T-helper 17 cell (primary cell): ENCODE measurements at regions not wholly inside any gene's neighbourhood (a gene's known extent, or its start where the extent isn't known, plus 50 kb on each side); places are given as distances from the start of the nearest gene placed in this dataset.
A peak's percentile ranks its signal among the peaks of the same experiment; 100 is the strongest.
"Not testable (repeated sequence)": the region's sequence is repeated elsewhere in the genome, so short reads cannot be mapped to it uniquely, and the experiment has no call there.

Experiments
- ATAC-seq: fragments of 150-1000 bp; cut with Tn5 transposase; 2 replicates; pipeline ENCODE4 v1.10.0; 2021; ENCODE audit warnings: mild to moderate bottlenecking, moderate library complexity
- DNase-seq, 3 donors: peaks; one replicate each; pipeline versions ENCODE4 v3.0.0 to v3.0.0-alpha.2; 2020 to 2021
- H3K9me3 ChIP-seq: one replicate; pipeline ENCODE4 v1.7.0; 2013; ENCODE audit warnings: low read length, mild to moderate bottlenecking; ENCODE audit not compliant: control insufficient read depth, poor library complexity, severe bottlenecking
- H3K27ac Mint-ChIP-seq: one replicate; pipeline ENCODE4 v1.8.0; 2022; ENCODE audit warnings: mild to moderate bottlenecking, moderate library complexity, mixed read lengths
- H3K27me3 Mint-ChIP-seq: one replicate; pipeline ENCODE4 v1.8.0; 2022; ENCODE audit warnings: mixed read lengths
- H3K36me3 Mint-ChIP-seq: one replicate; pipeline ENCODE4 v1.8.0; 2022; ENCODE audit warnings: low read depth, mixed read lengths
- H3K4me1 Mint-ChIP-seq: one replicate; pipeline ENCODE4 v1.8.0; 2022; ENCODE audit warnings: mild to moderate bottlenecking, mixed read lengths
- H3K4me3 Mint-ChIP-seq: one replicate; pipeline ENCODE4 v1.8.0; 2022; ENCODE audit warnings: mild to moderate bottlenecking, moderate library complexity, mixed read lengths

DNA sequence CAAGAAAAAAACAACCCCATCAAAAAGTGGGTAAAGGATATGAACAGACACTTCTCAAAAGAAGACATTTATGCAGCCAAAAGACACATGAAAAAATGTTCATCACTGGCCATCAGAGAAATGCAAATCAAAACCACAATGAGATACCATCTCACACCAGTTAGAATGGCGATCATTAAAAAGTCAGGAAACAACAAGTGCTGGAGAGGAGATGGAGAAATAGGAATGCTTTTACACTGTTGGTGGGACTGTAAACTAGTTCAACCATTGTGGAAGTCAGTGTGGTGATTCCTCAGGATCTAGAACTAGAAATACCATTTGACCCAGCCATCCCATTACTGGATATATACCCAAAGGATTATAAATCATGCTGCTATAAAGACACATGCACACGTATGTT lies 467.2 kb upstream of the RUNX1 start:
- H3K4me3 Mint-ChIP-seq, H3K4me1 Mint-ChIP-seq, H3K27ac Mint-ChIP-seq, ATAC-seq, H3K36me3 Mint-ChIP-seq, DNase-seq, H3K9me3 ChIP-seq: not testable (repeated sequence)
- peaks cover 29% of the 10 kb centered on the region for H3K27me3 Mint-ChIP-seq

GRCh38 chr21:35512346-35512745 lies 463.2 kb upstream of the RUNX1 start:
- Mint-ChIP-seq H3K4me1 (peaks cover 5% of the 10 kb centered on the region), H3K4me3 (no peak overlapping the region), H3K36me3 (peaks cover 2% of the 10 kb centered on the region), H3K27me3 (peaks cover 47% of the 10 kb centered on the region), H3K27ac (no peak overlapping the region)
- no peak for DNase-seq
- H3K9me3 ChIP-seq = no peaks in the 10 kb centered on the region
- ATAC-seq = no peak

- Mint-ChIP-seq H3K27me3 (peaks cover 50% of the 10 kb centered on the region), H3K27ac (no peak overlapping the region), H3K4me3 (no peak overlapping the region), H3K36me3 (peaks cover 2% of the 10 kb centered on the region), H3K4me1 (peaks cover 5% of the 10 kb centered on the region)
- no peak for ATAC-seq
- no peaks in the 10 kb centered on the region for H3K9me3 ChIP-seq
- DNase-seq = no peak
These were observed 462.6 kb upstream of the RUNX1 start for GRCh38 chr21:35511696-35512162.

- peaks cover 5% of the 10 kb centered on the region for H3K4me1 Mint-ChIP-seq
- H3K4me3 Mint-ChIP-seq = no peak overlapping the region
- no peak for DNase-seq
- ATAC-seq = no peak
- H3K9me3 ChIP-seq = no peaks in the 10 kb centered on the region
- H3K27me3 Mint-ChIP-seq = peaks cover 56% of the 10 kb centered on the region
- H3K36me3 Mint-ChIP-seq = peaks cover 2% of the 10 kb centered on the region
- no peak overlapping the region for H3K27ac Mint-ChIP-seq
These were observed 462.0 kb upstream of the RUNX1 start for GRCh38 chr21:35510957-35511695.

GRCh38 chr21:35510294-35510693 lies 461.2 kb upstream of the RUNX1 start:
- ATAC-seq = no peak
- H3K9me3 ChIP-seq = no peaks in the 10 kb centered on the region
- H3K27ac Mint-ChIP-seq = no peak overlapping the region
- H3K27me3 Mint-ChIP-seq = peaks cover 53% of the 10 kb centered on the region
- DNase-seq = no peak
- H3K4me1 Mint-ChIP-seq = peaks cover 5% of the 10 kb centered on the region
- no peak overlapping the region for H3K4me3 Mint-ChIP-seq
- peaks cover 2% of the 10 kb centered on the region for H3K36me3 Mint-ChIP-seq

- H3K36me3 Mint-ChIP-seq = peaks cover 2% of the 10 kb centered on the region
- H3K27ac Mint-ChIP-seq = no peak overlapping the region
- no peak for DNase-seq
- no peak for ATAC-seq
- H3K4me3 Mint-ChIP-seq = no peak overlapping the region
- H3K27me3 Mint-ChIP-seq = peaks cover 45% of the 10 kb centered on the region
- H3K4me1 Mint-ChIP-seq = peaks cover 8% of the 10 kb centered on the region
- no peaks in the 10 kb centered on the region for H3K9me3 ChIP-seq
These were observed 460.1 kb upstream of the RUNX1 start for GRCh38 chr21:35509001-35509704.

DNA sequence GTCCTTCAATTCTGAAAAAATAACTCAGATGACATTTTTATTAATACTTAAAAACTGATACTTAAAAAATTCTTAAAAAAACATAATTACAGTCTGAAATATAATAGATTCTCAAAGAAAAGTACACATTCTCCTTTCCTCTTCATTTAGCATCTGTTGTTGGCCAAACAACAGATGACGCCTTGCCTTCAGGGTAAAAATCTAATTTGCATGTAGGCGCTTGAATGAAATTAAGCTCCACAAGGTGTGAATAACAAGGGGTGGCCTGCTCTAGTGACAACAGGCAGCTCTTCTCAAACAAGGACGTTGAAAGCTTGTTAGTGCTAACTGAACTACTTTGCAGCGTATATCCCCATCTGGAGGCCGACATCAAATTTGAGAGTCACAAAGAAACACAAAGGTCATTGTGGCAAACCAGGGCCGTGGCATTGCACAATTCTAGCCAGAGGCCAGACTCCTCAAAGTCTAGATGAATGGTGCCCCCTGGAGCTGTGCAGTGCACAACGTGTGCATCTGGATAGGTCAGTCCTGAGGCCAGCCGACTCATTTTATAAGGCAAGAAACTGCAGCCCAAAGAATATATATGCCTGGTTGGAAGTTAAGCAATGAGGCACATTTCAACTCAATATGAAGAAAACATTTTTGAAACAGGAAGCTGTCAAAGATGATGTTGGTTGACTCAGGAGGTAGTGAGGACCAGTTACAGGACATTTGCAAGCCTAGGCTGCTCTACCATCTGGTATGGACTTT lies 459.2 kb upstream of the RUNX1 start:
- no peaks in the 10 kb centered on the region for H3K36me3 Mint-ChIP-seq
- H3K27me3 Mint-ChIP-seq = peaks cover 40% of the 10 kb centered on the region
- DNase-seq = no peak
- peaks cover 15% of the 10 kb centered on the region for H3K4me1 Mint-ChIP-seq
- no peak for ATAC-seq
- H3K27ac Mint-ChIP-seq = no peak overlapping the region
- no peaks in the 10 kb centered on the region for H3K9me3 ChIP-seq
- H3K4me3 Mint-ChIP-seq = no peak overlapping the region

DNA sequence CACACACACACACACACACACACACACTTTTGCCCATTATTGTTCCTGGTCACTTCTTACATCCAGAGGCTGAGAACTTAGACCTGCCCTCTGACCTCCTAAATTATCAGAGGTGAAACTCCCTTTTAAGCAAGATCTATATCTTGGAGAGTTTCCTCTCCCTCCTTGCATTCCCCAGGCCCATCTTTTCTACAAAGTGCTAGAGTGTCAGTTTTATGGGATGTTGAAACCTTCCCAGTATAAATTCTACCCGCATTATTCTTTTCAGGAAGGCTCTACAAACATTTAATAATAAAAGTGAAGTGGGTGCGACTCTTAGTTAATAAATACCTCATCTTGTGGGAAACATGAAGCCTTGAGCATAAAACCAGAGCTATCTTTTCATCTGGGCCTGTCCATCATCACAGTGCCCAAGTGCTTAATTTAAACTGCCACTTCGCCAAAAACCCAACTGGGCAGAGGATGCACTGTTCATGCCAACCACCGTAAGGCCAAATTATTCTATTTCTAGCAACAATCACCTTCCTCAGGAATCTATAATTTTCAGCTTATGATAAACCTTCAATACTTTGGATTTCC lies 458.2 kb upstream of the RUNX1 start:
- H3K27ac Mint-ChIP-seq = no peak overlapping the region
- DNase-seq (no peak), ATAC-seq (no peak)
- H3K9me3 ChIP-seq = no peaks in the 10 kb centered on the region
- H3K4me3 Mint-ChIP-seq = no peak overlapping the region
- peaks cover 50% of the 10 kb centered on the region for H3K27me3 Mint-ChIP-seq
- H3K36me3 Mint-ChIP-seq = no peaks in the 10 kb centered on the region
- H3K4me1 Mint-ChIP-seq = peaks cover 20% of the 10 kb centered on the region

DNA sequence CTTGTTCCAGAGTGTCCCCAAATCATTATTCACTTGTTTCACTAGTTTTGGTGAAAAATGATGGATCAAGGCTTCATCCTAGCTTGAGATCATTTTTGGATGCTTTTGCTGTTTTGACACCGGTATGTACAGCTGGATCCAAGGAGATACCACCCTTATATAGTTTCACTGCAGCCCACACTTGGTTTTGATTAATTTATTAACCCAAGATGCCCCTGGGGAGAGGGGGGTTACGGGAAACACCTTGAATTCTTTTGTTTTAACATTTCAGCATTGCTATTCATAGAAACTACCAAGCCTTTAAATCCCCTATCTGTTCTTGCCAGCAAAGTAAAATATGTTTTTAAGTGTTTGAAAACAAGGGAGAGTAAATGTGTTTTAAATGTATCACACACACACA lies 457.7 kb upstream of the RUNX1 start:
- Mint-ChIP-seq H3K4me1 (peaks cover 18% of the 10 kb centered on the region), H3K27ac (no peak overlapping the region), H3K36me3 (no peaks in the 10 kb centered on the region)

DNA sequence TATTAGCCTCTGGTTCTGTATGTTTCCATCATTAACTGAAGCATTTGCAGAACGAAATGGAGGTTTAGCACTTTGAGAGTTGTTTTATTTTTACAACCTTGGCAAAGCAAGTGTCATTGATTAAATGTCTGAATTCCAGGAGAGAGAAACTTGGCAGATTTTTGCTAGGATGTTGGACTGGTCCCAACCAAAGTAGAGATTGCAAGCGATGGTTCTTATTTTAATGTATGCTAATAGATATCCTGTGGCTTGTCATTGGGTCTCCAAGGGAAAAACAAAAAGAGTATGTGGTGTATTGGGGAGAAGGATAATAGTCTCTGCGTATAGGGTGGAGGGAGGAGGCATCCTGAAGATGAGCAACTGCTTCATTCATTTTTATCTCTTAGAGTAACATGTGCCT lies 457.2 kb upstream of the RUNX1 start:
- H3K27ac Mint-ChIP-seq = no peak overlapping the region
- peaks cover 50% of the 10 kb centered on the region for H3K27me3 Mint-ChIP-seq
- no peak for ATAC-seq
- no peaks in the 10 kb centered on the region for H3K9me3 ChIP-seq
- H3K36me3 Mint-ChIP-seq = no peaks in the 10 kb centered on the region
- peaks cover 18% of the 10 kb centered on the region for H3K4me1 Mint-ChIP-seq
- no peak for DNase-seq
- no peak overlapping the region for H3K4me3 Mint-ChIP-seq

More for the DNA sequence above, 457.7 kb upstream of the RUNX1 start:
- no peak overlapping the region for H3K4me3 Mint-ChIP-seq
- DNase-seq = no peak
- no peaks in the 10 kb centered on the region for H3K9me3 ChIP-seq
- peaks cover 50% of the 10 kb centered on the region for H3K27me3 Mint-ChIP-seq
- no peak for ATAC-seq

- peaks cover 15% of the 10 kb centered on the region for H3K4me1 Mint-ChIP-seq
- peaks cover 46% of the 10 kb centered on the region for H3K27me3 Mint-ChIP-seq
- H3K27ac Mint-ChIP-seq = no peak overlapping the region
- ATAC-seq (no peak), DNase-seq (no peak)
- H3K4me3 Mint-ChIP-seq = no peak overlapping the region
- H3K9me3 ChIP-seq = no peaks in the 10 kb centered on the region
- H3K36me3 Mint-ChIP-seq = no peaks in the 10 kb centered on the region
These were observed 455.9 kb upstream of the RUNX1 start for GRCh38 chr21:35504951-35505466.

DNA sequence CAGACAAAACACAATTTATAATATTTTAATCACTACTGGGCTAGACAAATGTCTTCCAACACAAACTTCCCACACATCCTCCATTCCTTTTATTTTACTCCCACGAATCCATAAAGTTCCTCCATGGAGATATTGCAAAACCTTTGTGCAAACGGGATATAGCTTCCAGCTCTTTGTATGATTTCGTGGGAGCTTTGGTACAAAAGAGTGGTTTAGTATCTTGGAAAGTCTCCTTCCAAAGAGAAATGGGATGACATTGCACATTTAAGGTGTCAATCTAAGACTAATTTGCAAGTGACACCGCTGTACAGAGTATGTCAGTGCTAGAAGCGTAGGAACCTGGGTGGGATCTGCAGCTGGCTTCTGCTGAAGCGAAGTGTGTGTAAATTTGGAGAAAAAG lies 455.2 kb upstream of the RUNX1 start:
- Mint-ChIP-seq H3K4me3 (no peak overlapping the region), H3K27ac (no peak overlapping the region), H3K27me3 (peaks cover 45% of the 10 kb centered on the region), H3K36me3 (no peaks in the 10 kb centered on the region), H3K4me1 (peaks cover 15% of the 10 kb centered on the region)
- H3K9me3 ChIP-seq = no peaks in the 10 kb centered on the region
- ATAC-seq (no peak), DNase-seq (no peak)

GRCh38 chr21:35503671-35504070 lies 454.6 kb upstream of the RUNX1 start:
- H3K36me3 Mint-ChIP-seq = no peaks in the 10 kb centered on the region
- DNase-seq (no peak), ATAC-seq (no peak)
- peaks cover 15% of the 10 kb centered on the region for H3K4me1 Mint-ChIP-seq
- peak overlapping the region; percentile 49 for H3K27ac Mint-ChIP-seq
- peak overlapping the region; percentile 78 for H3K4me3 Mint-ChIP-seq
- H3K27me3 Mint-ChIP-seq = peaks cover 39% of the 10 kb centered on the region
- no peaks in the 10 kb centered on the region for H3K9me3 ChIP-seq
